K562 (cell line): ENCODE measurements at regions not wholly inside any gene's neighbourhood (a gene's known extent, or its start where the extent isn't known, plus 50 kb on each side); places are given as distances from the start of the nearest gene placed in this dataset.

Experiments
- ATAC-seq: fragments of 200-7000 bp; cut with Tn5 transposase; 3 replicates; pipeline ENCODE4 v1.9.1; 2020; ENCODE audit warnings: moderate library complexity
- BruUV-seq: library from RNA; stranded (reverse); fragments of 400-500 nt; replicated peaks from 2 replicates; lab custom pipeline; 2021; lab: Mats Ljungman, UMichigan
- CTCF ChIA-PET: fragments of 300-600 bp; formaldehyde crosslinking; extraction: SDS; loops from one replicate; lab custom pipeline; 2021; ENCODE audit warnings: low intra/inter-chr PET ratio; lab: Yijun Ruan, JAX
- POLR2A ChIA-PET: fragments of 300-600, 350-650 bp; sonication (Branson Sonifier 250); formaldehyde crosslinking; extraction: SDS; loops from one replicate; lab custom pipeline; 2021; ENCODE audit warnings: antibody characterized with exemption, inconsistent platforms; lab: Yijun Ruan, JAX
- DNase-seq, 4 experiments: peaks; one replicate each; pipeline versions ENCODE4 v3.0.0 to v3.0.0-alpha.2; 2011 to 2018; ENCODE audit warnings: low spot score in 3 of 4, mixed read lengths in 3 of 4; ENCODE audit errors: extremely low read depth in 1 of 4
- FAIRE-seq: peaks from 2 replicates; lab custom pipeline; 2011; peaks lifted over from hg19 to GRCh38; lab: Jason Lieb, UNC
- H2AFZ ChIP-seq: 2 replicates; pipeline ENCODE4 v1.6.0; 2011; ENCODE audit warnings: low read depth, low read length, control low read depth, inconsistent platforms
- H3K27ac ChIP-seq: fragments of 200-600 bp; 3 replicates; pipeline ENCODE4 v1.8.0; 2011; ENCODE audit warnings: low read depth, mild to moderate bottlenecking, control low read depth, inconsistent platforms, low read length, moderate library complexity, mixed read lengths; ENCODE audit errors: extremely low read depth
- H3K27me3 ChIP-seq, 2 experiments: fragments of 300-600 bp in 1 of 2; 2 replicates in 1 of 2; 3 replicates in 1 of 2; pipeline versions ENCODE4 v1.6.0 to v1.8.0; 2011; ENCODE audit warnings: inconsistent platforms in 2 of 2, low read length in 2 of 2, mild to moderate bottlenecking in 1 of 2, mixed read lengths in 1 of 2, moderate library complexity in 1 of 2; ENCODE audit not compliant: control insufficient read depth in 2 of 2, insufficient read depth in 2 of 2
- H3K36me3 ChIP-seq: fragments of 300-600 bp; 3 replicates; pipeline ENCODE4 v1.8.0; 2011; ENCODE audit warnings: mild to moderate bottlenecking, low read length, inconsistent platforms; ENCODE audit not compliant: control insufficient read depth, insufficient read depth
- H3K4me1 ChIP-seq, 2 experiments: fragments of 200-600 bp in 1 of 2; replicated peaks in 1 of 2; 2 replicates in 1 of 2; 3 replicates in 1 of 2; pipeline versions ENCODE4 v1.5.1 to v1.8.0; 2011; ENCODE audit warnings: inconsistent platforms in 2 of 2, low read length in 2 of 2, mild to moderate bottlenecking in 1 of 2, mixed read lengths in 1 of 2, moderate library complexity in 1 of 2; ENCODE audit not compliant: control insufficient read depth in 2 of 2, insufficient read depth in 2 of 2
- H3K4me2 ChIP-seq: 2 replicates; pipeline ENCODE4 v1.6.1; 2011; ENCODE audit warnings: low read length, control low read depth, inconsistent platforms, mixed read lengths; ENCODE audit not compliant: insufficient read depth
- H3K4me3 ChIP-seq: fragments of 200-600 bp; sonication (generic), shearing (Covaris generic); 2 replicates; pipeline ENCODE4 v1.5.1; 2016; ENCODE audit warnings: control low read depth, inconsistent platforms
- H3K79me2 ChIP-seq: fragments of 200-600 bp; 3 replicates; pipeline ENCODE4 v1.8.0; 2011; ENCODE audit warnings: low read length, inconsistent platforms; ENCODE audit not compliant: control insufficient read depth, insufficient read depth
- H3K9ac ChIP-seq, 2 experiments: 2 replicates each; pipeline versions ENCODE4 v1.6.0 to v1.6.1; 2011; ENCODE audit warnings: low read depth in 2 of 2, low read length in 2 of 2, control low read depth in 1 of 2, inconsistent platforms in 1 of 2, mild to moderate bottlenecking in 1 of 2, mixed read lengths in 1 of 2; ENCODE audit not compliant: insufficient read depth in 1 of 2
- H3K9me1 ChIP-seq: one replicate; pipeline ENCODE4 v1.6.0; 2011; ENCODE audit warnings: inconsistent platforms, mild to moderate bottlenecking, low read length, moderate library complexity; ENCODE audit not compliant: control insufficient read depth, insufficient read depth
- H3K9me3 ChIP-seq: replicated peaks from 2 replicates; pipeline ENCODE4 v1.5.1; 2011; ENCODE audit warnings: low read depth, low read length, inconsistent platforms; ENCODE audit not compliant: control insufficient read depth, insufficient read depth
- H4K20me1 ChIP-seq: replicated peaks from 2 replicates; pipeline ENCODE4 v1.6.1; 2011; ENCODE audit warnings: low read length, inconsistent platforms, mixed read lengths; ENCODE audit not compliant: control insufficient read depth, insufficient read depth
- ARID2 ChIP-seq: fragments of 450-650 bp; IDR thresholded peaks from 2 replicates; pipeline ENCODE4 v1.6.1; 2017; ENCODE audit warnings: antibody characterized with exemption, mild to moderate bottlenecking
- PYGO2 ChIP-seq: fragments of 450-650 bp; IDR thresholded peaks from 2 replicates; pipeline ENCODE4 v1.6.1; 2016; ENCODE audit warnings: mild to moderate bottlenecking, missing genetic modification characterization, moderate library complexity, missing compliant biosample characterization
- U2AF2 ChIP-seq: fragments of 200-400 bp; formaldehyde crosslinking; optimal IDR thresholded peaks from 2 replicates; pipeline ENCODE3; 2017; ENCODE audit warnings: low read depth, mild to moderate bottlenecking, low read length
- ZFP1 ChIP-seq: fragments of 450-650 bp; formaldehyde crosslinking; IDR thresholded peaks from 2 replicates; pipeline ENCODE4 v1.4.0; 2020; ENCODE audit warnings: mild to moderate bottlenecking, mixed read lengths
- ZNF184 ChIP-seq: sonication (generic); formaldehyde crosslinking; IDR thresholded peaks from 2 replicates; pipeline ENCODE4 v1.5.0; 2020; ENCODE audit warnings: missing genetic modification reagents
- ZNF311 ChIP-seq: fragments of 250-450 bp; sonication (Bioruptor Pico); IDR thresholded peaks from 2 replicates; pipeline ENCODE4 v1.4.0; 2020; ENCODE audit warnings: mild to moderate bottlenecking, moderate library complexity
- ZNF586 ChIP-seq: fragments of 450-650 bp; formaldehyde crosslinking; conservative IDR thresholded peaks from 2 replicates; pipeline ENCODE4 v1.4.0; 2020; ENCODE audit warnings: mild to moderate bottlenecking, moderate library complexity
- ZNF644 ChIP-seq: fragments of 200-800 bp; sonication (Bioruptor generic); IDR thresholded peaks from 2 replicates; pipeline ENCODE4 v1.6.1; 2016; ENCODE audit warnings: low read depth, missing genetic modification characterization, missing compliant biosample characterization
- WGBS: fragments of 100-300 bp; shearing (Covaris generic); methylation state at CpG from one replicate; pipeline ENCODE4 v1.1.6; 2016; ENCODE audit warnings: low coverage, mixed read lengths; ENCODE audit not compliant: insufficient coverage; ENCODE audit errors: missing lambda C conversion rate; 5-methylcytosine and 5-hydroxymethylcytosine counted together
- in situ Hi-C: fragments of 300-500 bp; cut with MboI; formaldehyde crosslinking; loops from 4 replicates; pipeline ENCODE4 v1.15.0; 2018; ENCODE audit warnings: inconsistent platforms, mixed read lengths
- intact Hi-C: fragments of 100-400 bp; cut with micrococcal nuclease; formaldehyde crosslinking; loops from 2 replicates; pipeline ENCODE4 v1.14.2; 2022
- TF ChIP-seq, protein P1 (sequence below): fragments of 250-450 bp; sonication (Bioruptor Pico); IDR thresholded peaks from 2 replicates; pipeline ENCODE4 v1.4.0; 2020; ENCODE audit warnings: mild to moderate bottlenecking
- TF ChIP-seq, protein P2 (sequence below): fragments of 450-650 bp; IDR thresholded peaks from 2 replicates; pipeline ENCODE4 v1.6.1; 2018; ENCODE audit not compliant: partially characterized antibody

DNA sequence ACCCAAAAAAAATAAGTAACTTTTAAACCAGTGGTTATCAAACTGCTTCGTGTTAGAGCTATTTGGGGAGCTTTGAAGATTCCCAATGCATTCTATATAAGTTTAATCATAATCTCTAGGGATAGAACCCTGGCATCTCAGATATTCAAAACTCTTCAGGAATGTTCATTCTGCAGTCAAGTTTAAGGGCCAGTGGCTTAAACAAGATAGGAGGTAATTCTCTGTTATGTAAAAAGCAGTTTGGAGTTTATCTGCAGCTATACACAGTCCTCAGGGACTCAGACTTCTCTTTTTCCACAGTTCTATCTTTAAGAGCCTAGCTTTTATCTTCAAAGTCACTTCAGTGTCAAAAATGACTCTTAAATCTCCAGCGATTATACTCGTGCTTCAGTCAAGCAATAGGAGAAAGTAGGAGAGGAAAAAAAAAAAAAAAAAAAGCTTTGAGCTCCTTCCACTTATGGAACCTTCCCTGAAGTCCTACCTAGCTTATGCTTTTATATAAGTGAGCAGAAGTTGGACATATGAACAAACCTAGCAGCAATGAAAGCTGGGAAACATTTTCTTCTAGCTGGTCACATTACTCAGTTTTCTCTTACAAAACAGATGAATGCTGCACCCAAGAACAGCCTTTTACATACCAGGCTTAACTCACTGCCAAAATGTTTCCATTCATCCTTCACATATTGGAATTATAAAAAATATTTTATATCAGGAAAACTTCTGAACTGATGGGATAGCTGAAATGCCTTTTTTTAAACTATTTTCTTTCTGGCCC lies 302.8 kb downstream of the FSCB start:
- no TSS peak for BruUV-seq
- ChIA-PET POLR2A (interaction anchor here (0.8 kb wide), 1 partner anchor 82 kb away, joined by 3 read pairs; no protein-coding TSS in a partner anchor), CTCF (no interaction called here)
- H3K27ac ChIP-seq, result no peak overlapping the region
- no peak overlapping the region for H3K4me2 ChIP-seq
- no peaks in the 10 kb centered on the region for H4K20me1 ChIP-seq
- 2% methylated on average over 3 of the region's 3 CpGs for WGBS
- no peak for FAIRE-seq
- H3K4me3 ChIP-seq, result no peak overlapping the region
- no peaks in the 10 kb centered on the region for H3K4me1 ChIP-seq
- TF ChIP-seq ZNF184, result no peak
- no peaks in the 10 kb centered on the region for H3K36me3 ChIP-seq
- ATAC-seq, result no peak
- in situ Hi-C loops, result no loop called here
- no peaks in the 10 kb centered on the region; the same call in 1 of the 2 replicates for H3K9me3 ChIP-seq
- H3K9me1 ChIP-seq, result no peaks in the 10 kb centered on the region
- H3K27me3 ChIP-seq, result no peaks in the 10 kb centered on the region
- H2AFZ ChIP-seq, result no peak overlapping the region
- intact Hi-C loops, result no loop called here
- DNase-seq, result peak in 1 of 4 experiments; percentile 0
- no peaks in the 10 kb centered on the region for H3K79me2 ChIP-seq
- no peak overlapping the region for H3K9ac ChIP-seq

GRCh38 chr14:44180975-44181374 lies 326.1 kb downstream of the FSCB start:
- 0% methylated on average over 1 of the region's 1 CpG for WGBS
- Histone ChIP-seq H3K36me3 (no peaks in the 10 kb centered on the region), H4K20me1 (no peaks in the 10 kb centered on the region), H3K27ac (no peak overlapping the region), H3K9me3 (no peaks in the 10 kb centered on the region), H2AFZ (no peak overlapping the region), H3K9ac (no peak overlapping the region), H3K27me3 (no peaks in the 10 kb centered on the region), H3K4me1 (no peaks in the 10 kb centered on the region), H3K79me2 (no peaks in the 10 kb centered on the region), H3K4me3 (no peak overlapping the region), H3K4me2 (no peak overlapping the region), H3K9me1 (no peaks in the 10 kb centered on the region)
- ATAC-seq, result no peak
- ChIA-PET POLR2A (no interaction called here), CTCF (no interaction called here)
- in situ Hi-C loops, result no loop called here
- BruUV-seq, result no TSS peak
- DNase-seq, result no peak
- intact Hi-C loops, result no loop called here
- no peak for FAIRE-seq
- no peak for TF ChIP-seq ARID2
- TF ChIP-seq ZNF586, result no peak
- no peak for TF ChIP-seq PYGO2 (tag)
- TF ChIP-seq ZFP1 (CRISPR knock-in tag), result no peak
- TF ChIP-seq, protein P1, sequence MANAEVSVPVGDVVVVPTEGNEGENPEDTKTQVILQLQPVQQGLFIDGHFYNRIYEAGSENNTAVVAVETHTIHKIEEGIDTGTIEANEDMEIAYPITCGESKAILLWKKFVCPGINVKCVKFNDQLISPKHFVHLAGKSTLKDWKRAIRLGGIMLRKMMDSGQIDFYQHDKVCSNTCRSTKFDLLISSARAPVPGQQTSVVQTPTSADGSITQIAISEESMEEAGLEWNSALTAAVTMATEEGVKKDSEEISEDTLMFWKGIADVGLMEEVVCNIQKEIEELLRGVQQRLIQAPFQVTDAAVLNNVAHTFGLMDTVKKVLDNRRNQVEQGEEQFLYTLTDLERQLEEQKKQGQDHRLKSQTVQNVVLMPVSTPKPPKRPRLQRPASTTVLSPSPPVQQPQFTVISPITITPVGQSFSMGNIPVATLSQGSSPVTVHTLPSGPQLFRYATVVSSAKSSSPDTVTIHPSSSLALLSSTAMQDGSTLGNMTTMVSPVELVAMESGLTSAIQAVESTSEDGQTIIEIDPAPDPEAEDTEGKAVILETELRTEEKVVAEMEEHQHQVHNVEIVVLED (CRISPR knock-in tag), result no peak
- TF ChIP-seq, protein P2, sequence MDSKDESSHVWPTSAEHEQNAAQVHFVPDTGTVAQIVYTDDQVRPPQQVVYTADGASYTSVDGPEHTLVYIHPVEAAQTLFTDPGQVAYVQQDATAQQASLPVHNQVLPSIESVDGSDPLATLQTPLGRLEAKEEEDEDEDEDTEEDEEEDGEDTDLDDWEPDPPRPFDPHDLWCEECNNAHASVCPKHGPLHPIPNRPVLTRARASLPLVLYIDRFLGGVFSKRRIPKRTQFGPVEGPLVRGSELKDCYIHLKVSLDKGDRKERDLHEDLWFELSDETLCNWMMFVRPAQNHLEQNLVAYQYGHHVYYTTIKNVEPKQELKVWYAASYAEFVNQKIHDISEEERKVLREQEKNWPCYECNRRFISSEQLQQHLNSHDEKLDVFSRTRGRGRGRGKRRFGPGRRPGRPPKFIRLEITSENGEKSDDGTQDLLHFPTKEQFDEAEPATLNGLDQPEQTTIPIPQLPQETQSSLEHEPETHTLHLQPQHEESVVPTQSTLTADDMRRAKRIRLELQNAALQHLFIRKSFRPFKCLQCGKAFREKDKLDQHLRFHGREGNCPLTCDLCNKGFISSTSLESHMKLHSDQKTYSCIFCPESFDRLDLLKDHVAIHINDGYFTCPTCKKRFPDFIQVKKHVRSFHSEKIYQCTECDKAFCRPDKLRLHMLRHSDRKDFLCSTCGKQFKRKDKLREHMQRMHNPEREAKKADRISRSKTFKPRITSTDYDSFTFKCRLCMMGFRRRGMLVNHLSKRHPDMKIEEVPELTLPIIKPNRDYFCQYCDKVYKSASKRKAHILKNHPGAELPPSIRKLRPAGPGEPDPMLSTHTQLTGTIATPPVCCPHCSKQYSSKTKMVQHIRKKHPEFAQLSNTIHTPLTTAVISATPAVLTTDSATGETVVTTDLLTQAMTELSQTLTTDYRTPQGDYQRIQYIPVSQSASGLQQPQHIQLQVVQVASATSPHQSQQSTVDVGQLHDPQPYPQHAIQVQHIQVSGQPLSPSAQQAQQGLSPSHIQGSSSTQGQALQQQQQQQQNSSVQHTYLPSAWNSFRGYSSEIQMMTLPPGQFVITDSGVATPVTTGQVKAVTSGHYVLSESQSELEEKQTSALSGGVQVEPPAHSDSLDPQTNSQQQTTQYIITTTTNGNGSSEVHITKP, result no peak
- TF ChIP-seq ZNF311 (CRISPR knock-in tag), result no peak
- TF ChIP-seq U2AF2, result no peak
- no peak for TF ChIP-seq ZNF644 (tag)
